Mucosa of rectum (tissue), 2 donors: ENCODE measurements at regions not wholly inside any gene's neighbourhood (a gene's known extent, or its start where the extent isn't known, plus 50 kb on each side); places are given as distances from the start of the nearest gene placed in this dataset.
"Not testable (repeated sequence)": the region's sequence is repeated elsewhere in the genome, so short reads cannot be mapped to it uniquely, and the experiment has no call there.

Experiments
- H3K27ac ChIP-seq, 2 donors: one replicate each; pipeline ENCODE4 v1.7.0; 2013; ENCODE audit warnings: inconsistent platforms in 2 of 2, low read depth in 2 of 2, low read length in 2 of 2
- H3K27me3 ChIP-seq, 2 donors: one replicate each; pipeline ENCODE4 v1.7.0; 2013; ENCODE audit warnings: low read length in 2 of 2; ENCODE audit not compliant: control insufficient read depth in 2 of 2, insufficient read depth in 2 of 2
- H3K36me3 ChIP-seq, 2 donors: one replicate each; pipeline ENCODE4 v1.7.0; 2013; ENCODE audit warnings: low read length in 2 of 2; ENCODE audit not compliant: control insufficient read depth in 2 of 2, insufficient read depth in 2 of 2
- H3K4me1 ChIP-seq, 2 donors: one replicate each; pipeline ENCODE4 v1.7.0; 2013; ENCODE audit warnings: low read length in 2 of 2, mild to moderate bottlenecking in 1 of 2; ENCODE audit not compliant: control insufficient read depth in 2 of 2, insufficient read depth in 2 of 2
- H3K4me3 ChIP-seq, 2 donors: one replicate each; pipeline ENCODE4 v1.7.0; 2013; ENCODE audit warnings: low read length in 2 of 2
- H3K9ac ChIP-seq, 2 donors: one replicate each; pipeline ENCODE4 v1.7.0; 2013; ENCODE audit warnings: low read length in 2 of 2, low read depth in 1 of 2, mild to moderate bottlenecking in 1 of 2
- H3K9me3 ChIP-seq, 2 donors: one replicate each; pipeline ENCODE4 v1.7.0; 2013; ENCODE audit warnings: low read length in 2 of 2; ENCODE audit not compliant: control insufficient read depth in 2 of 2
- donor health status: healthy.
- donor health status: Normal muscosa, but diverticular disease.

DNA sequence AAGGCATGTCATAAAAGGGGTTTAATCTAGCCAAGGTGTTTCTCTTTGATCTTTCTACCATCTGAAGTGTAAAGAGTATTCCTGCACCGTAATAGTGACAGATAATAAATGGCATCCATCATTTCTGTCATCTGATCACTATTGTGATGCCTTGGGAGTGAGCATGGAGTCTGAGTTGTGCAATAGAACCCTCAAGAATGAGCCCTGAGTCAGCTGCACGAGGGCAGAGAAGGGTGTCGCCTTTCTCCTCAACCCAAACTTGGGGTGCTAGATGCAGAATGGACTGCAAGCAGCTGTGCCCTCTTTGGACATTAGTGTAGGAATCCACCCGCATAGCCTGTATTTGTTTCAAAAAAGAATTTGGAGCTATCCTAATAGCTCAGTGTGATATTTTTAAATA lies 115.2 kb downstream of the ZNF37A start:
- H3K27ac ChIP-seq, result no peak overlapping the region
- H3K27me3 ChIP-seq, result no peaks in the 10 kb centered on the region
- no peak overlapping the region for H3K4me3 ChIP-seq
- H3K9me3 ChIP-seq, result peaks cover 0 to 5% of the 10 kb centered on the region in 2 donors
- H3K9ac ChIP-seq, result no peak overlapping the region
- H3K36me3 ChIP-seq, result no peaks in the 10 kb centered on the region
- H3K4me1 ChIP-seq, result no peaks in the 10 kb centered on the region

DNA sequence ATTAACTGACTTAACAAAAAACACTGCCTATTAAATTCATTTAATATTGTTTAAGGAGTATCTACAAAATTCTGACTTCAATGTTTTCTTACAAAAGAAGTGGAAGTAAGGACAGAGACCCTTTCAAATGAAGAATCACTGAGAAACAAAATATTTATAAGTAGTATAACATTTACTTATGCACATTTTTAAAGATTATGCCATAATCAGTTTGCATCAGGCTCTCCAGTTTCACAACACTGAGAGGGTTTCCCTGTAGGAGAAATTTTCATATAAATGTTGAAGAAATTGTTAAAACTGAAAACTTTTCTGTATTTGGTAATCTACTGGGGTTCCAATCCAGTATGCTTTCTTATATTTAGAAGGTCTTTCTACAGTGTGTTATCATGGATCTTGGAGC lies 115.6 kb downstream of the ZNF37A start:
- H3K27me3 ChIP-seq, H3K9me3 ChIP-seq: not testable (repeated sequence)

GRCh38 chr10:38212460-38212859 lies 118.3 kb downstream of the ZNF37A start:
- Histone ChIP-seq H3K9ac (no peak overlapping the region), H3K4me1 (no peaks in the 10 kb centered on the region), H3K9me3 (peaks cover 0 to 4% of the 10 kb centered on the region in 2 donors), H3K36me3 (no peaks in the 10 kb centered on the region), H3K27me3 (no peaks in the 10 kb centered on the region), H3K4me3 (no peak overlapping the region), H3K27ac (no peak overlapping the region)

More for the DNA sequence above, 115.6 kb downstream of the ZNF37A start:
- H3K27ac ChIP-seq, H3K36me3 ChIP-seq, H3K9ac ChIP-seq, H3K4me1 ChIP-seq, H3K4me3 ChIP-seq: not testable (repeated sequence)

- H3K4me3 ChIP-seq, result no peak overlapping the region
- no peak overlapping the region for H3K9ac ChIP-seq
- peaks cover 0 to 6% of the 10 kb centered on the region in 2 donors for H3K9me3 ChIP-seq
- no peaks in the 10 kb centered on the region for H3K36me3 ChIP-seq
- no peak overlapping the region for H3K27ac ChIP-seq
- no peaks in the 10 kb centered on the region for H3K4me1 ChIP-seq
- no peaks in the 10 kb centered on the region for H3K27me3 ChIP-seq
Observed at GRCh38 chr10:38226385-38226784, 132.2 kb downstream of the ZNF37A start.

GRCh38 chr10:38228394-38228793 lies 134.3 kb downstream of the ZNF37A start:
- peaks cover 0 to 6% of the 10 kb centered on the region in 2 donors for H3K9me3 ChIP-seq
- H3K27ac ChIP-seq, result no peak overlapping the region
- no peak overlapping the region for H3K4me3 ChIP-seq
- H3K9ac ChIP-seq, result no peak overlapping the region
- no peaks in the 10 kb centered on the region for H3K36me3 ChIP-seq
- no peaks in the 10 kb centered on the region for H3K4me1 ChIP-seq
- H3K27me3 ChIP-seq, result no peaks in the 10 kb centered on the region

DNA sequence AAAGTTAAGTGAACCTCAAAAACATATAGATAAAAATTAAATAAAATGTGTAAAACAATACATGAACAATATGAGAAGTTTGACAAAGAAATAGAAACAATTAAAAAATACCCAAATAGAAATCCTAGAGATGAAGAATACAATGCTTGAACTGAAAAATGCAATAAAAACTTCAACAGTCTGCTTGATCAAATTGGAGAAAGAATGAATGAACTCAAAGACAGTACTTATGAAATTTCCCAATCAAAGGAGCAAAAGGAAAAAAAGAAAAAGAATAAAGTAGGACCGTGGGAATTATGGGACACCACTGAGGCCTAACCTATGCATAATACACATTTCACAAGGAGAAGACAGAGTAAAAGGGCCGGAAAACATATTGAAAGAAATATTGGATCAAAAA lies 144.3 kb downstream of the ZNF37A start:
- H3K4me1 ChIP-seq, H3K27ac ChIP-seq, H3K27me3 ChIP-seq, H3K4me3 ChIP-seq, H3K9me3 ChIP-seq, H3K9ac ChIP-seq, H3K36me3 ChIP-seq: not testable (repeated sequence)

DNA sequence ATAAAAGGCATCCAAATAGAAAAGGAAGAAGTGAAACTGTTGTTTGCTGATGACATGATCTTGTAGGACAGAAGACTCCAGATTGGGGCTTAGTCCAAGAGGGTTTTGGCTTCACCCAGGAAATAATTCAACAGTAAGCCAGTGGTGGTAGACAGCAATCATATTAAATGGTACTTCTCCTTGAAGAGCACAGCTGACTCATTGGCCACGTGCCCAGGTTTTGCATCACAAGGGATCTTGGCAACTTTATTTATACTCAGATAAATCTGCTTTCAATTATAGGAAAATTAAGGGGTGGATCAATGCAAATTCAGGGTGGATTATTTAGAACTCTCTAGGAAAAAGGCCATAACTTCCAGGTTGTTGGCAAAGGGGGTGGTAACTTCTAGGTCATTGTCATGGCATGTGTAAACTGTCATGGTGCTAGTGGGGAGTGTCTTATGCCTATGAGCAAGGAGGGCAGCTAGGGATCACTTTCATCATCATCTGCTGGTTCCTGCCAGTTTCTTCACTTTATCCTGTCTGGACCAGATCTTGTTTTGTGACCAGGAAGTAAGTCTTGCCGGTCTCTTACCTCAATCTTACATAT lies 148.0 kb downstream of the ZNF37A start:
- not testable (repeated sequence) for H3K27ac ChIP-seq, H3K4me1 ChIP-seq, H3K9ac ChIP-seq, H3K4me3 ChIP-seq, H3K27me3 ChIP-seq, H3K9me3 ChIP-seq, H3K36me3 ChIP-seq

DNA sequence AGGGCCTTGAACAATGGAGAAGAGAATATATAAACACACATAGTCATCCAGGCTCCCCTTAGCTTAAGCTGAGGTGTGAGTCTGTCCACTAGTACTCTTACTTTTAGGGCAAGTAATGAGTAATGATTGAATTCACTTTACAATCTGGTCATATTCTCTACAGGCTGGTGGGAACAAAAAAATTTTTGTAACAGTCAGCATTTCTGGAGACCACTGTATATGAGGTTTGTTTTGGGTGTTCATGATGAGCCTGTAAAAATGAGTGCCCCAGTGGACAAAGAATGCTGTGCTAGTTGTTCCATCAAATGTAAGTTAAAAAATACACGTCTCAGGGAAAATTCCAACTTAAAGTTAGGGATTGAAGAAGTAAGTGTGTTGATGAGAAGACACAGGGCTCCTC lies 154.0 kb downstream of the ZNF37A start:
- H3K27me3 ChIP-seq, H3K27ac ChIP-seq, H3K9ac ChIP-seq, H3K36me3 ChIP-seq, H3K4me1 ChIP-seq, H3K9me3 ChIP-seq, H3K4me3 ChIP-seq: not testable (repeated sequence)

DNA sequence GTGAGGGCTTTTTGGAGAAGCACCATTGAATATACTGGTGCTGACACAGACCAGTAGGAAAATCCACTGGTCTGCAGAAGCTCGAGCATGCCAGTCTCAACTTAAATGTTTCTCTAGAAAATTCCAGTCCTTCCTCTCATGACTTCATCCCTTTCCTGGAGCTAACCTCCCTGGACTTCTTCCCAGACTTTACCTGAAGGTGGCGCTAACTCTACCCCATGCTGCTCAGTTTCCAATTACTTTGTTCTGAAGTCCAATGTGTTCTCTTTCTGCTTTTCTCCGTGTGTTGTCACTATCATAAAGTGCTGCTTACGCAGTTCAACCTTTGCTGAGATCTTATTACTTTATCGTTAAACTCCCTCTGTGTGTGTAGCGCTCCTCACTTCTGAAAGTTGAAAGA lies 158.4 kb downstream of the ZNF37A start:
- not testable (repeated sequence) for H3K36me3 ChIP-seq, H3K4me3 ChIP-seq, H3K4me1 ChIP-seq, H3K27ac ChIP-seq, H3K27me3 ChIP-seq, H3K9ac ChIP-seq, H3K9me3 ChIP-seq

- not testable (repeated sequence) for H3K27me3 ChIP-seq, H3K4me1 ChIP-seq, H3K4me3 ChIP-seq, H3K9me3 ChIP-seq, H3K9ac ChIP-seq, H3K36me3 ChIP-seq, H3K27ac ChIP-seq
Observed at GRCh38 chr10:38267555-38267954, 173.4 kb downstream of the ZNF37A start.

GRCh38 chr10:38271031-38271430 lies 176.9 kb downstream of the ZNF37A start:
- not testable (repeated sequence) for H3K9me3 ChIP-seq, H3K27me3 ChIP-seq, H3K9ac ChIP-seq, H3K4me1 ChIP-seq, H3K27ac ChIP-seq, H3K36me3 ChIP-seq, H3K4me3 ChIP-seq
